GM12872 (cell line): ENCODE measurements at regions not wholly inside any gene's neighbourhood (a gene's known extent, or its start where the extent isn't known, plus 50 kb on each side); places are given as distances from the start of the nearest gene placed in this dataset.

ENCODE experiments used
- TF ChIP-seq, protein P1 (sequence below): IDR thresholded peaks from 3 replicates; pipeline ENCODE4 v1.5.1; 2011; ENCODE audit warnings: low read depth, mild to moderate bottlenecking, low read length, moderate library complexity; ENCODE audit not compliant: insufficient read depth

- TF ChIP-seq, protein P1, sequence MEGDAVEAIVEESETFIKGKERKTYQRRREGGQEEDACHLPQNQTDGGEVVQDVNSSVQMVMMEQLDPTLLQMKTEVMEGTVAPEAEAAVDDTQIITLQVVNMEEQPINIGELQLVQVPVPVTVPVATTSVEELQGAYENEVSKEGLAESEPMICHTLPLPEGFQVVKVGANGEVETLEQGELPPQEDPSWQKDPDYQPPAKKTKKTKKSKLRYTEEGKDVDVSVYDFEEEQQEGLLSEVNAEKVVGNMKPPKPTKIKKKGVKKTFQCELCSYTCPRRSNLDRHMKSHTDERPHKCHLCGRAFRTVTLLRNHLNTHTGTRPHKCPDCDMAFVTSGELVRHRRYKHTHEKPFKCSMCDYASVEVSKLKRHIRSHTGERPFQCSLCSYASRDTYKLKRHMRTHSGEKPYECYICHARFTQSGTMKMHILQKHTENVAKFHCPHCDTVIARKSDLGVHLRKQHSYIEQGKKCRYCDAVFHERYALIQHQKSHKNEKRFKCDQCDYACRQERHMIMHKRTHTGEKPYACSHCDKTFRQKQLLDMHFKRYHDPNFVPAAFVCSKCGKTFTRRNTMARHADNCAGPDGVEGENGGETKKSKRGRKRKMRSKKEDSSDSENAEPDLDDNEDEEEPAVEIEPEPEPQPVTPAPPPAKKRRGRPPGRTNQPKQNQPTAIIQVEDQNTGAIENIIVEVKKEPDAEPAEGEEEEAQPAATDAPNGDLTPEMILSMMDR = no peak
These were observed 54.4 kb upstream of the CWC22 start for GRCh38 chr2:180061546-180061945.

DNA sequence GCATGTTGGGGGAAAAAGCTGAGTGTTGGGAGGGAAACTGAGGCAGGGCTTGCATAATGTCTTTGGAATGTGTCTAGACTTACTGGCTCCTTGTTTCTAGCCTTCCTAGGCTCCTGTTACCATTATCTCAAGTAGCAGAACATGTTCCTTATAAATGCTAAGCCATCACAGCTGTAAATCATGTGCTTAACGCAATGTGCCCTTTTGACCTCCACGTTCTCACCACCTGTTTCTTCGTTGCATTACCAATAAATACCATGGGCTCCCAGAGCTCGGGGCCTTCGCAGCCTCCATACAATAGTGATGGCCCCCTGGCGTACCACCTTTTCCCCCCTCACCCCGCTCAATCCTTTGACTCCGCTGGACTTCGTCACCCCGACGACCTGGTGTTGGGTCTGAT is 54.0 kb upstream of the CWC22 start:
- TF ChIP-seq, protein P1 = no peak

DNA sequence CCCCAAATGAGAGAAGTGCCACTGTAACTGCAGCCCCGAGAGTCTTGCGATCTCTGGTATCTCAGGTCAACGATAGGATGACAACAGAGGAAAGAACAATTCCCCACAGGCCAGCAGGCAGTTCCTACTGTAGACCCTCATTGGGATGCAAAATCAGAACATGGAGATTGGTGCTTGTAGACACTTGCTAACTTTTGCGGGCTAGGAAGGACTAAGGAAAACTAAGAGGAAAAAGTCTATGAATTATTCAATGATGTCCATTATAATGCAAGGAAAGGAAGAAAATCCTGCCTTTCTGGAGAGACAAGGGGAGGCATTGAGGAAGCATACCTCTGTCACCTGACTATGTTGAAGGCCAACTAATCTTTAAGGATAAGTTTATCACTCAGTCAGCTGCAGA is 51.9 kb upstream of the CWC22 start:
- TF ChIP-seq, protein P1 = no peak

GRCh38 chr2:180057706-180058412 is 50.8 kb upstream of the CWC22 start:
- TF ChIP-seq, protein P1 = no peak
